ENCODE measurements at regions not wholly inside any gene's neighbourhood (a gene's known extent, or its start where the extent isn't known, plus 50 kb on each side); places are given as distances from the start of the nearest gene placed in this dataset.

GRCh38 chr2:134021830-134022524 lies 231.9 kb upstream of the MGAT5 start:
- Histone ChIP-seq H3K27ac (ENCODE audit: insufficient read depth, low read length) (no peak overlapping the region), H3K4me1 (ENCODE audit: control insufficient read depth, extremely low read depth, insufficient read depth, low read length) (no peaks in the 10 kb centered on the region), H3K36me3 (ENCODE audit: control insufficient read depth, insufficient read depth, low read length) (no peaks in the 10 kb centered on the region), H3K4me3 (replicated peaks in 1 of 4; ENCODE audit: control extremely low read depth in 1 of 4, insufficient read depth in 1 of 4, low read depth in 3 of 4, low read length in 4 of 4) (no peak overlapping the region), H3K9me3 (ENCODE audit: control insufficient read depth, insufficient read depth, low read depth, low read length) (no peaks in the 10 kb centered on the region), H4K20me1 (ENCODE audit: control insufficient read depth, extremely low read depth, insufficient read depth, low read length) (no peaks in the 10 kb centered on the region), H3K27me3 (ENCODE audit: control insufficient read depth, insufficient read depth, low read length) (no peaks in the 10 kb centered on the region), H3K79me2 (ENCODE audit: control insufficient read depth, insufficient read depth, low read length) (no peaks in the 10 kb centered on the region), H2AFZ (ENCODE audit: low read length) (no peak overlapping the region), H3K4me2 (ENCODE audit: extremely low read depth, insufficient read depth, low read length) (no peak overlapping the region), H3K9ac (ENCODE audit: insufficient read depth, low read length) (no peak overlapping the region)
- TF ChIP-seq EZH2 (IDR thresholded peaks at IDR 0.05; ENCODE audit: low read length, missing control alignments) = no peak
- TF ChIP-seq CTCF (conservative IDR thresholded peaks at IDR 0.05 in 1 of 2, IDR thresholded peaks at IDR 0.05 in 1 of 2; ENCODE audit: low read depth in 1 of 2, low read length in 2 of 2) = no peak
- DNase-seq (ENCODE audit: low read depth in 2 of 2) = no peak

- DNase-seq (ENCODE audit: low read depth in 2 of 2) = no peak
- Histone ChIP-seq H3K36me3 (ENCODE audit: control insufficient read depth, insufficient read depth, low read length) (no peaks in the 10 kb centered on the region), H4K20me1 (ENCODE audit: control insufficient read depth, extremely low read depth, insufficient read depth, low read length) (no peaks in the 10 kb centered on the region), H3K4me3 (replicated peaks in 1 of 4; ENCODE audit: control extremely low read depth in 1 of 4, insufficient read depth in 1 of 4, low read depth in 3 of 4, low read length in 4 of 4) (no peak overlapping the region), H3K4me1 (ENCODE audit: control insufficient read depth, extremely low read depth, insufficient read depth, low read length) (no peaks in the 10 kb centered on the region), H3K9ac (ENCODE audit: insufficient read depth, low read length) (no peak overlapping the region), H3K27ac (ENCODE audit: insufficient read depth, low read length) (no peak overlapping the region), H3K79me2 (ENCODE audit: control insufficient read depth, insufficient read depth, low read length) (no peaks in the 10 kb centered on the region), H2AFZ (ENCODE audit: low read length) (no peak overlapping the region), H3K4me2 (ENCODE audit: extremely low read depth, insufficient read depth, low read length) (no peak overlapping the region), H3K27me3 (ENCODE audit: control insufficient read depth, insufficient read depth, low read length) (no peaks in the 10 kb centered on the region), H3K9me3 (ENCODE audit: control insufficient read depth, insufficient read depth, low read depth, low read length) (no peaks in the 10 kb centered on the region)
- TF ChIP-seq CTCF (conservative IDR thresholded peaks at IDR 0.05 in 1 of 2, IDR thresholded peaks at IDR 0.05 in 1 of 2; ENCODE audit: low read depth in 1 of 2, low read length in 2 of 2) (no peak), EZH2 (IDR thresholded peaks at IDR 0.05; ENCODE audit: low read length, missing control alignments) (no peak)
Observed at GRCh38 chr2:134023854-134024253, 230.0 kb upstream of the MGAT5 start.

GRCh38 chr2:134027980-134028379 lies 225.9 kb upstream of the MGAT5 start:
- no peaks in the 10 kb centered on the region for H3K4me1 ChIP-seq (ENCODE audit: control insufficient read depth, extremely low read depth, insufficient read depth, low read length)
- no peak overlapping the region for H3K4me2 ChIP-seq (ENCODE audit: extremely low read depth, insufficient read depth, low read length)
- no peaks in the 10 kb centered on the region for H4K20me1 ChIP-seq (ENCODE audit: control insufficient read depth, extremely low read depth, insufficient read depth, low read length)
- DNase-seq (ENCODE audit: low read depth in 2 of 2) = no peak
- no peaks in the 10 kb centered on the region for H3K9me3 ChIP-seq (ENCODE audit: control insufficient read depth, insufficient read depth, low read depth, low read length)
- TF ChIP-seq CTCF (conservative IDR thresholded peaks at IDR 0.05 in 1 of 2, IDR thresholded peaks at IDR 0.05 in 1 of 2; ENCODE audit: low read depth in 1 of 2, low read length in 2 of 2) = no peak
- no peak for TF ChIP-seq EZH2 (IDR thresholded peaks at IDR 0.05; ENCODE audit: low read length, missing control alignments)
- H2AFZ ChIP-seq (ENCODE audit: low read length) = peak overlapping the region; percentile 15
- H3K27me3 ChIP-seq (ENCODE audit: control insufficient read depth, insufficient read depth, low read length) = no peaks in the 10 kb centered on the region
- no peak overlapping the region for H3K9ac ChIP-seq (ENCODE audit: insufficient read depth, low read length)
- no peaks in the 10 kb centered on the region for H3K79me2 ChIP-seq (ENCODE audit: control insufficient read depth, insufficient read depth, low read length)
- no peaks in the 10 kb centered on the region for H3K36me3 ChIP-seq (ENCODE audit: control insufficient read depth, insufficient read depth, low read length)
- no peak overlapping the region for H3K27ac ChIP-seq (ENCODE audit: insufficient read depth, low read length)
- H3K4me3 ChIP-seq (replicated peaks in 1 of 4; ENCODE audit: control extremely low read depth in 1 of 4, insufficient read depth in 1 of 4, low read depth in 3 of 4, low read length in 4 of 4) = peak overlapping the region in 1 of 4 experiments; percentile 17
